Natural killer cell (primary cell): ENCODE measurements at regions not wholly inside any gene's neighbourhood (a gene's known extent, or its start where the extent isn't known, plus 50 kb on each side); places are given as distances from the start of the nearest gene placed in this dataset.

Experiments
- ATAC-seq, 3 donors: fragments of 150-1000 bp in 2 of 3; fragments of 200-7000 bp in 1 of 3; cut with Tn5 transposase; 1 replicate in 1 of 3; 2 replicates in 2 of 3; pipeline ENCODE4 v1.10.0; 2021; ENCODE audit warnings: mild to moderate bottlenecking in 2 of 3, moderate library complexity in 2 of 3
- DNase-seq, 2 donors: peaks; one replicate each; pipeline versions ENCODE4 v3.0.0 to v3.0.0-alpha.2; 2013 to 2021; ENCODE audit warnings: mixed read lengths in 1 of 2
- H3K27ac ChIP-seq: one replicate; pipeline ENCODE4 v1.5.1; 2013; ENCODE audit warnings: mild to moderate bottlenecking, low read length
- H3K27me3 ChIP-seq: one replicate; pipeline ENCODE4 v1.6.1; 2013; ENCODE audit warnings: low read length; ENCODE audit not compliant: control insufficient read depth, insufficient read depth
- H3K36me3 ChIP-seq: one replicate; pipeline ENCODE4 v1.6.1; 2013; ENCODE audit warnings: low read length; ENCODE audit not compliant: control insufficient read depth, insufficient read depth
- H3K4me1 ChIP-seq: one replicate; pipeline ENCODE4 v1.6.1; 2013; ENCODE audit warnings: low read length; ENCODE audit not compliant: control insufficient read depth, insufficient read depth
- H3K4me3 ChIP-seq: one replicate; pipeline ENCODE4 v1.5.1; 2013; ENCODE audit warnings: low read length
- H3K9me3 ChIP-seq: one replicate; pipeline ENCODE4 v1.6.1; 2013; ENCODE audit warnings: low read length; ENCODE audit not compliant: control insufficient read depth, insufficient read depth
- H3K27ac Mint-ChIP-seq, 2 donors: one replicate each; pipeline ENCODE4 v1.8.0; 2022; ENCODE audit warnings: mild to moderate bottlenecking in 2 of 2, mixed read lengths in 2 of 2, moderate library complexity in 1 of 2
- H3K27me3 Mint-ChIP-seq, 2 donors: one replicate each; pipeline ENCODE4 v1.8.0; 2022; ENCODE audit warnings: low read depth in 2 of 2, mixed read lengths in 2 of 2
- H3K36me3 Mint-ChIP-seq: one replicate; pipeline ENCODE4 v1.8.0; 2022; ENCODE audit warnings: mixed read lengths
- H3K4me1 Mint-ChIP-seq, 2 donors: one replicate each; pipeline ENCODE4 v1.8.0; 2022; ENCODE audit warnings: mixed read lengths in 2 of 2
- H3K4me3 Mint-ChIP-seq: one replicate; pipeline ENCODE4 v1.8.0; 2022; ENCODE audit warnings: mild to moderate bottlenecking, moderate library complexity, mixed read lengths
- H3K9me3 Mint-ChIP-seq, 2 donors: one replicate each; pipeline ENCODE4 v1.8.0; 2022; ENCODE audit warnings: mixed read lengths in 2 of 2
- CTCF ChIP-seq: fragments of 200-600 bp; IDR thresholded peaks from one replicate; pipeline ENCODE4 v1.8.0; 2022; ENCODE audit warnings: antibody characterized with exemption
- WGBS: methylation state at CpG from one replicate; pipeline ENCODE4 v1.1.7; 2013; ENCODE audit warnings: missing lambda C conversion rate; ENCODE audit not compliant: insufficient coverage; 5-methylcytosine and 5-hydroxymethylcytosine counted together
- intact Hi-C: fragments of 100-400 bp; cut with micrococcal nuclease; formaldehyde crosslinking; loops from one replicate; pipeline ENCODE4 v1.14.2; 2022

DNA sequence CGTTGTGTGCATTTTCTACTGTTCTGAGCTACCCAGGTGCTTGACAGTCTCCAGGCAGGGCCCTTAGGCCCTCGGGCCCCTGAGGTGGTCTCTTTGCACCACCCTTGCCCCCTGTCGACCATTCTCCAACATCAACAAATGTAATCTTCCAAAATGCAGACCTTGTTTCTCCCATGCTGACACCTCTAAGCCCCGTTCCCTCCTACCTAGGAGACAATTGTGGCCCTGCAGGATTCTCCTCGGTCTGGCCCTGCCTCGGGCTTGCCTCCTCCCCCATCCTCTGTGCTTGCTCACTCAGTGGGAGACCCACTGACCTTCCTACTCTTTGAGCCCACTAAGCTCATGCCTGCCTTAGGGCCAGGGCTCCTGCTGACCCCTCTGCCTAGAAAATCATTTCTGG, 104.2 kb upstream of the TARDBP start:
- Histone ChIP-seq H3K9me3 (no peaks in the 10 kb centered on the region), H3K27ac (no peak overlapping the region), H3K36me3 (no peaks in the 10 kb centered on the region), H3K27me3 (no peaks in the 10 kb centered on the region), H3K4me3 (no peak overlapping the region), H3K4me1 (peaks cover 56% of the 10 kb centered on the region)
- Mint-ChIP-seq H3K36me3 (no peaks in the 10 kb centered on the region), H3K27ac (no peak overlapping the region), H3K4me1 (peaks cover 15 to 40% of the 10 kb centered on the region in 2 donors), H3K4me3 (no peak overlapping the region), H3K9me3 (no peaks in the 10 kb centered on the region), H3K27me3 (no peaks in the 10 kb centered on the region)
- no peak for TF ChIP-seq CTCF
- ATAC-seq (no peak), DNase-seq (no peak)
- WGBS: 88% methylated on average over 6 of the region's 6 CpGs
- intact Hi-C loops: no loop called here

GRCh38 chr1:10909697-10910680, 102.5 kb upstream of the TARDBP start:
- H3K27me3 Mint-ChIP-seq: no peaks in the 10 kb centered on the region
- no peaks in the 10 kb centered on the region for H3K36me3 ChIP-seq
- intact Hi-C loops: loop anchor here (1.0 to 5.0 kb wide), 2 partner anchors 43 to 415 kb away; no protein-coding TSS in a partner anchor

GRCh38 chr1:10910681-10911489, 101.6 kb upstream of the TARDBP start:
- H3K4me1 ChIP-seq: peaks cover 37% of the 10 kb centered on the region
- Mint-ChIP-seq H3K27me3 (no peaks in the 10 kb centered on the region), H3K9me3 (no peaks in the 10 kb centered on the region), H3K27ac (no peak overlapping the region), H3K4me1 (peaks cover 0 to 18% of the 10 kb centered on the region in 2 donors), H3K4me3 (no peak overlapping the region), H3K36me3 (no peaks in the 10 kb centered on the region)
- H3K9me3 ChIP-seq: no peaks in the 10 kb centered on the region
- no peaks in the 10 kb centered on the region for H3K27me3 ChIP-seq
- WGBS: 73% methylated on average over 13 of the region's 13 CpGs
- no peak for DNase-seq
- H3K4me3 ChIP-seq: no peak overlapping the region
- peak in 1 of 3 donors; percentile 57 for ATAC-seq
- TF ChIP-seq CTCF: no peak
- H3K36me3 ChIP-seq: no peaks in the 10 kb centered on the region
- H3K27ac ChIP-seq: no peak overlapping the region
- intact Hi-C loops: loop anchor here (1.0 to 5.0 kb wide), 2 partner anchors 44 to 416 kb away; no protein-coding TSS in a partner anchor

More at GRCh38 chr1:10909697-10910680, 102.5 kb upstream of the TARDBP start:
- DNase-seq: peak; percentile 79 to 83
- peaks cover 3 to 24% of the 10 kb centered on the region in 2 donors for H3K4me1 Mint-ChIP-seq
- ATAC-seq: peak; percentile 79 to 94 (median 91)
- Histone ChIP-seq H3K27ac (no peak overlapping the region), H3K27me3 (no peaks in the 10 kb centered on the region), H3K9me3 (no peaks in the 10 kb centered on the region), H3K4me1 (peaks cover 39% of the 10 kb centered on the region), H3K4me3 (no peak overlapping the region)
- H3K9me3 Mint-ChIP-seq: no peaks in the 10 kb centered on the region
- H3K4me3 Mint-ChIP-seq: no peak overlapping the region
- no peaks in the 10 kb centered on the region for H3K36me3 Mint-ChIP-seq
- no peak overlapping the region for H3K27ac Mint-ChIP-seq
- WGBS: 45% methylated on average over 22 of the region's 22 CpGs
- peak; percentile 73 for TF ChIP-seq CTCF
